IMR-90 (cell line): ENCODE measurements at regions not wholly inside any gene's neighbourhood (a gene's known extent, or its start where the extent isn't known, plus 50 kb on each side); places are given as distances from the start of the nearest gene placed in this dataset.

Source experiments
- ATAC-seq: fragments of 200-7000 bp; cut with Tn5 transposase; 2 replicates; pipeline ENCODE4 v1.9.1; 2020; ENCODE audit warnings: low read depth, mild to moderate bottlenecking, moderate library complexity
- BruUV-seq: library from RNA; stranded (reverse); fragments of 400-500 nt; replicated peaks from 2 replicates; lab custom pipeline; 2021; lab: Mats Ljungman, UMichigan
- CTCF ChIA-PET: fragments of 300-600 bp; formaldehyde crosslinking; extraction: SDS; loops from one replicate; lab custom pipeline; 2021; ENCODE audit warnings: antibody characterized with exemption; lab: Yijun Ruan, JAX
- POLR2A ChIA-PET: fragments of 300-600 bp; sonication (Branson Sonifier 250); formaldehyde crosslinking; loops from one replicate; lab custom pipeline; 2022; ENCODE audit warnings: antibody characterized with exemption; ENCODE audit not compliant: unreplicated experiment; lab: Charles Lee
- DNase-seq: peaks from one replicate; pipeline ENCODE4 v3.0.0; 2013
- H2AFZ ChIP-seq: replicated peaks from 2 replicates; pipeline ENCODE3; 2013; ENCODE audit warnings: low read length, mild to moderate bottlenecking; ENCODE audit not compliant: poor library complexity
- H2AK5ac ChIP-seq: 2 replicates; pipeline ENCODE4 v1.6.1; 2013; ENCODE audit warnings: low read depth, low read length, inconsistent platforms
- H2AK9ac ChIP-seq: replicated peaks from 2 replicates; pipeline ENCODE3; 2013; ENCODE audit warnings: mild to moderate bottlenecking, low read depth, low read length, moderate library complexity; ENCODE audit not compliant: poor library complexity
- H2BK120ac ChIP-seq: 2 replicates; pipeline ENCODE4 v1.6.1; 2013; ENCODE audit warnings: low read depth, low read length, inconsistent platforms
- H2BK15ac ChIP-seq: 3 replicates; pipeline ENCODE4 v1.6.1; 2013; ENCODE audit warnings: low read depth, low read length, inconsistent platforms
- H2BK20ac ChIP-seq: 2 replicates; pipeline ENCODE4 v1.6.1; 2013; ENCODE audit warnings: low read depth, mild to moderate bottlenecking, inconsistent platforms, low read length, moderate library complexity
- H2BK5ac ChIP-seq: 2 replicates; pipeline ENCODE4 v1.6.1; 2013; ENCODE audit warnings: mild to moderate bottlenecking, low read depth, low read length, inconsistent platforms; ENCODE audit not compliant: poor library complexity, severe bottlenecking
- H3K14ac ChIP-seq: replicated peaks from 2 replicates; pipeline ENCODE4 v1.6.1; 2013; ENCODE audit warnings: low read depth, low read length, inconsistent platforms
- H3K18ac ChIP-seq: 2 replicates; pipeline ENCODE4 v1.6.1; 2013; ENCODE audit warnings: low read depth, low read length, control low read depth
- H3K23ac ChIP-seq: 2 replicates; pipeline ENCODE4 v1.6.1; 2013; ENCODE audit warnings: low read depth, low read length, inconsistent platforms
- H3K27ac ChIP-seq: 2 replicates; pipeline ENCODE4 v1.5.1; 2013; ENCODE audit warnings: mild to moderate bottlenecking, control low read depth, low read length; ENCODE audit not compliant: insufficient read depth
- H3K27me3 ChIP-seq: 2 replicates; pipeline ENCODE4 v1.6.1; 2013; ENCODE audit warnings: low read length; ENCODE audit not compliant: control insufficient read depth, insufficient read depth
- H3K36me3 ChIP-seq: 2 replicates; pipeline ENCODE4 v1.6.1; 2013; ENCODE audit warnings: low read length, mixed read lengths; ENCODE audit not compliant: control insufficient read depth, insufficient read depth
- H3K4ac ChIP-seq: 2 replicates; pipeline ENCODE4 v1.6.1; 2013; ENCODE audit warnings: low read depth, low read length, inconsistent platforms
- H3K4me1 ChIP-seq: 2 replicates; pipeline ENCODE4 v1.6.1; 2013; ENCODE audit warnings: low read length, mixed read lengths; ENCODE audit not compliant: control insufficient read depth, insufficient read depth
- H3K4me2 ChIP-seq: 2 replicates; pipeline ENCODE4 v1.6.1; 2013; ENCODE audit warnings: low read depth, mild to moderate bottlenecking, control low read depth, low read length, moderate library complexity
- H3K4me3 ChIP-seq: 2 replicates; pipeline ENCODE4 v1.5.1; 2013; ENCODE audit warnings: low read depth, mild to moderate bottlenecking, control low read depth, low read length, moderate library complexity; ENCODE audit not compliant: insufficient read depth
- H3K56ac ChIP-seq: 2 replicates; pipeline ENCODE4 v1.6.1; 2013; ENCODE audit warnings: low read length, inconsistent platforms; ENCODE audit not compliant: insufficient read depth; ENCODE audit errors: extremely low read depth
- H3K79me1 ChIP-seq, 2 experiments: 2 replicates each; pipeline ENCODE4 v1.6.1; 2013; ENCODE audit warnings: low read length in 2 of 2, inconsistent platforms in 1 of 2, low read depth in 1 of 2
- H3K9ac ChIP-seq: 2 replicates; pipeline ENCODE4 v1.6.1; 2013; ENCODE audit warnings: low read depth, low read length, control low read depth
- H3K9me1 ChIP-seq: 2 replicates; pipeline ENCODE4 v1.6.1; 2013; ENCODE audit warnings: low read length, inconsistent platforms; ENCODE audit not compliant: insufficient read depth
- H3K9me3 ChIP-seq: 2 replicates; pipeline ENCODE4 v1.6.1; 2013; ENCODE audit warnings: low read length; ENCODE audit not compliant: control insufficient read depth, insufficient read depth
- H4K20me1 ChIP-seq: 2 replicates; pipeline ENCODE4 v1.6.1; 2013; ENCODE audit warnings: low read length, inconsistent platforms; ENCODE audit not compliant: insufficient read depth
- H4K5ac ChIP-seq: 2 replicates; pipeline ENCODE4 v1.6.1; 2013; ENCODE audit warnings: mild to moderate bottlenecking, low read depth, low read length, control low read depth
- H4K8ac ChIP-seq, 2 experiments: 2 replicates each; pipeline ENCODE4 v1.6.1; 2013; ENCODE audit warnings: low read depth in 2 of 2, low read length in 2 of 2, control low read depth in 1 of 2, inconsistent platforms in 1 of 2
- H4K91ac ChIP-seq: 2 replicates; pipeline ENCODE4 v1.6.1; 2013; ENCODE audit warnings: low read depth, low read length, inconsistent platforms; ENCODE audit not compliant: insufficient read depth
- BHLHE40 ChIP-seq: fragments of 150-350 bp; IDR thresholded peaks from 2 replicates; pipeline ENCODE4 v1.6.1; 2016; ENCODE audit warnings: mild to moderate bottlenecking, low read depth, low read length
- CEBPB ChIP-seq: IDR thresholded peaks from 2 replicates; pipeline ENCODE4 v1.6.1; 2012; ENCODE audit warnings: low read depth, low read length, improper control_type of control experiment
- CHD1 ChIP-seq: IDR thresholded peaks from 2 replicates; pipeline ENCODE4 v1.6.1; 2012; ENCODE audit warnings: low read depth, low read length, improper control_type of control experiment
- CTCF ChIP-seq: conservative IDR thresholded peaks from 2 replicates; pipeline ENCODE4 v1.5.1; 2012; ENCODE audit warnings: mild to moderate bottlenecking, low read depth, low read length, improper control_type of control experiment
- MAFK ChIP-seq: IDR thresholded peaks from 2 replicates; pipeline ENCODE4 v1.6.1; 2012; ENCODE audit warnings: low read depth, low read length, improper control_type of control experiment
- MXI1 ChIP-seq: IDR thresholded peaks from 2 replicates; pipeline ENCODE4 v1.6.1; 2012; ENCODE audit warnings: low read depth, mild to moderate bottlenecking, low read length, moderate library complexity, borderline replicate concordance
- POLR2A ChIP-seq: IDR thresholded peaks from 2 replicates; pipeline ENCODE4 v1.6.1; 2012; ENCODE audit warnings: mild to moderate bottlenecking, low read depth, low read length
- RCOR1 ChIP-seq: IDR thresholded peaks from 2 replicates; pipeline ENCODE4 v1.6.1; 2012; ENCODE audit warnings: mild to moderate bottlenecking, low read length, improper control_type of control experiment; ENCODE audit not compliant: insufficient replicate concordance
- RFX5 ChIP-seq: IDR thresholded peaks from 2 replicates; pipeline ENCODE4 v1.8.0; 2012; ENCODE audit warnings: low read depth, mild to moderate bottlenecking, low read length, moderate library complexity
- USF2 ChIP-seq: fragments of 150-350 bp; IDR thresholded peaks from 2 replicates; pipeline ENCODE4 v1.6.1; 2017; ENCODE audit warnings: mild to moderate bottlenecking, antibody characterized with exemption, low read length, low read depth
- WGBS, 2 experiments: methylation state at CpG; one replicate each; pipeline versions ENCODE4 v1.1.5 to v1.1.7; 2013; ENCODE audit warnings: missing lambda C conversion rate in 2 of 2; ENCODE audit not compliant: insufficient read length in 1 of 2; ENCODE audit errors: extremely low coverage in 2 of 2; 5-methylcytosine and 5-hydroxymethylcytosine counted together
- dilution Hi-C: fragments of 300-500 bp; cut with HindIII; formaldehyde crosslinking; loops from one replicate; pipeline ENCODE4 v1.14.3; 2018; ENCODE audit warnings: low sequenced_read_pairs; ENCODE audit not compliant: unreplicated experiment
- in situ Hi-C: fragments of 300-500 bp; cut with MboI; formaldehyde crosslinking; loops from 3 replicates; pipeline ENCODE4 v1.14.3; 2019; ENCODE audit warnings: low sequenced_read_pairs, inconsistent platforms, mixed read lengths
- intact Hi-C: fragments of 100-400 bp; cut with micrococcal nuclease; formaldehyde crosslinking; loops from 2 replicates; pipeline ENCODE4 v1.10.0; 2022

GRCh38 chr4:22233230-22233629 lies 282.6 kb downstream of the ADGRA3 start:
- 40% methylated on average over 4 of the region's 7 CpGs; no CpG with 5 or more reads in 1 of the 2 experiments for WGBS, 2 experiments
- no TSS peak for BruUV-seq
- H3K36me3 ChIP-seq, result no peaks in the 10 kb centered on the region
- ATAC-seq (no peak), DNase-seq (no peak)
- H4K20me1 ChIP-seq, result no peaks in the 10 kb centered on the region
- no peak overlapping the region for H4K8ac ChIP-seq
- H3K27ac ChIP-seq, result no peak overlapping the region
- no peak overlapping the region for H3K4ac ChIP-seq
- H3K27me3 ChIP-seq, result no peaks in the 10 kb centered on the region; the same call in 1 of the 2 replicates
- ChIA-PET POLR2A (no interaction called here), CTCF (no interaction called here)
- in situ Hi-C loops (no loop called here), intact Hi-C loops (loop anchor here (10.0 kb wide), 1 partner anchor 448 kb away; no protein-coding TSS in a partner anchor), dilution Hi-C loops (no loop called here)
- no peak overlapping the region for H4K91ac ChIP-seq
- H2AFZ ChIP-seq, result no peak overlapping the region
- no peak overlapping the region for H2AK9ac ChIP-seq
- H2BK15ac ChIP-seq, result no peak overlapping the region
- no peak overlapping the region for H3K23ac ChIP-seq
- H2BK20ac ChIP-seq, result no peak overlapping the region
- H2AK5ac ChIP-seq, result no peak overlapping the region
- no peaks in the 10 kb centered on the region for H3K9me1 ChIP-seq
- H4K5ac ChIP-seq, result no peak overlapping the region
- no peaks in the 10 kb centered on the region for H3K79me1 ChIP-seq
- H3K9me3 ChIP-seq, result no peaks in the 10 kb centered on the region
- TF ChIP-seq RCOR1, result no peak
- TF ChIP-seq MXI1, result no peak
- TF ChIP-seq CEBPB, result no peak
- TF ChIP-seq MAFK, result no peak
- no peak for TF ChIP-seq POLR2A
- no peak for TF ChIP-seq BHLHE40
- TF ChIP-seq CTCF, result no peak
- no peak for TF ChIP-seq RFX5
- TF ChIP-seq USF2, result no peak
- TF ChIP-seq CHD1, result no peak
- no peak overlapping the region for H3K9ac ChIP-seq
- H3K4me3 ChIP-seq, result no peak overlapping the region
- no peak overlapping the region for H3K18ac ChIP-seq
- no peak overlapping the region for H2BK5ac ChIP-seq
- H2BK120ac ChIP-seq, result no peak overlapping the region
- H3K14ac ChIP-seq, result no peak overlapping the region
- no peak overlapping the region for H3K56ac ChIP-seq
- no peaks in the 10 kb centered on the region for H3K4me1 ChIP-seq
- no peak overlapping the region for H3K4me2 ChIP-seq
